Astrocyte of the hippocampus (primary cell): ENCODE measurements at regions not wholly inside any gene's neighbourhood (a gene's known extent, or its start where the extent isn't known, plus 50 kb on each side); places are given as distances from the start of the nearest gene placed in this dataset.

Experiments
- DNase-seq: peaks from one replicate; pipeline ENCODE4 v3.0.0; 2011; ENCODE audit warnings: low read depth, low spot score

DNA sequence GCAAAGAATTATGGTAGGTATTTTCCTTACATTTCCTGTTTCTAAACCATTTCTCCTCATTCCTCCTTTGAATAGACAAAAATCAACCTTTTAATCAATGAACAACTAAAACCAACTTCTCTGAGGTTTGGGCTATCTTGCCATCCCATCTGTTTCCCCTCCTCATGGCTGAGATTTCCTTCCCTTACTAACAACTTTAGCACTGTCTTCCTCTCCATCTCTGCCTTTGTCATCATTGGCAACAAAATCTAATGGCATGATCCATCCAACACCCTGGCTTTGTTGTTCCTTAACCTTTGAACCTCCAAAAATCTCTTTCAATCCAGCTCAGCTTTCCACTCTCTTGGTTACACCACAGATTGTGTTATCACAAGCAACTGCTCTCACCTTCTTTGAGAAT, 95.3 kb upstream of the FAM136A start:
- DNase-seq: no peak

GRCh38 chr2:70396612-70397011, 94.7 kb upstream of the FAM136A start:
- DNase-seq: no peak

- DNase-seq: no peak
Measured at GRCh38 chr2:70393881-70394280, 92.0 kb upstream of the FAM136A start.

- no peak for DNase-seq
Measured at GRCh38 chr2:70391988-70392387, 90.1 kb upstream of the FAM136A start.

DNA sequence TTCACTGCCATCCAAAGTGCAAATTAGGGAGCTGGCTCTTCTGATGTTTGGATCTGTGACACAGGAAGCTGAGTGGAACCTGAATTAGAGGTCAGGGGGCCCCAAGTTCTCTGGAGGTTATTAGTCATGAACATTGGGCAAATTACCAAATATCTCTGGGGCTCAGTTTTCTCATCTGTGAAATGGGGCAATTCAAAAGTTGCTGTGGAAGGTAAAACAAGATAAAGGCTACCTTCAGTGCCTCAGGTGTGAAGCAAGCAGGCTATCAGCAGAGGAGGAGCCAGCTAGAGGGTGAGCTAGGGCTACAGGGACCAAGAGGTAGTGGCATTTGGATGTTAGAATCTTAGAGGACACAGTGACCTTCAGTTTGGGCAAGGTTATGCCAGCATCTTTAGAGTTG, 89.4 kb upstream of the FAM136A start:
- no peak for DNase-seq

DNA sequence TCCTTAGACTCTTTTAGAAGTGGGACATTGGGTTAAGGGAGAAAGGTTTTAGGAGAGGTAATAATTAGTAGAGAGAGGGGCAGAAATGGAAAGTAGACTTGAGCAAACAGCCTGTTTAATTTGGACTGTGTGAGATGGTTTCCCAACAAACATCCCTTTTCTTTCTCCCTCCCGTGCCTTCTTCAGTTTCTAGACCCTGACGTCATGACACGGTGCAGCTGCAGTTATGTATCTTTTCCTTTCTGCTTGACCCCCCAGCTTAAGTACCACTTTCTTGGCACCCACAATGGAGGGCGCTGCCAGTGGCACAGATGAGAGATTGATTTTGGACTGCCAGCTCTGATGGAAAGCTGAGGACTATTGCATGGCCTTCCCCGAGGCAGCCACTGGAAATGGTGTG, 86.9 kb upstream of the FAM136A start:
- no peak for DNase-seq

- DNase-seq: no peak
Measured at GRCh38 chr2:70388128-70388527, 86.3 kb upstream of the FAM136A start.

DNA sequence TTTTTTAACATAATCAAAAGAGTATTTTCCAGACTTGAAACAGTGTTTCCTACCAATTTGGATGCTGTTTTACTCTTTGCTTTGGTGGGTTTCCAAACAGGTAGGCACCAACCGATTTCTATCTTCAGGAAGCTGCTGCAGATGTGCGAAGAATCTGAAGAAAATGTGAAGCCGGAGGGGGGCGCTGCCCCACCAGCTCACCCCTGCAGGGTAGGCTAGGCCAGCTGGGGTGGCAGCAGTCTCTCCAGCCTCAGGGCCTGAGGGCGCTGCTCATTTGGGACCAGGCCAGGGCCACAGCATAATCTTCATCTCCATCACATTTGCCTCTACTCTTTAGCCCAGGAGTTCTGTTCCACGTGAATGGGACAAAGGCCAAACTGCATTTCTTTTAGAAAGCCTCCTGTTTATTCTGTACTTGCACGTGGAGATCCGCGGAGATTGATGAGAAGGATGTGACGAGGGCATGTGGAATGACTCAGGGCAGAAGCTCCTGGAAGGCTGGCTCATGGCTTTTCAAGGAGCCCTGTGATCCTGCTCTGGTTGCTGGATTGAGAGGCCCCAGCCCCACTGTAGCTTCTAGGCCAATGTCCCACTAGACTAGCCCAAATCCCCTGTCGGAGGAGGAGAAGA, 84.2 kb upstream of the FAM136A start:
- DNase-seq: no peak

DNA sequence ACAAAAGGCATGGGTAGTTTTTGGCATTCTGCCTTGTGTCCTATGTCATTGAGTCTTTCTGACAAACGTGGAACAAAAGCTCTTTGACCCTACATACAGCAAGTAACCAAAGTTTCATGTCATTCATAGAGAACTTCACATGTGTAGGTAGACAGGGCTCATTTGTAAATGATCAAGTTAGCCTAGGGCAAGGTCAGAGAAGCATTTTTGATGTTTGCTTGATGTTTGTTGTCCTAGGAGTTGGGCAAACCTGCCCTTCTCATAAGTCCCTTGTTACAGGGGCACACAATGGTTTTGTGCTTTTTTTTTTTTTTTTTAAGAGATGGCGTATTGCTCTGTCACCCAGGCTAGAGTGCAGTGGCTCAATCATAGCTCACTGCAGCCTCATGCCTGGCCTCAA, 83.3 kb upstream of the FAM136A start:
- no peak for DNase-seq

- peak; percentile 3 for DNase-seq
Measured at GRCh38 chr2:70381821-70382220, 80.0 kb upstream of the FAM136A start.

DNA sequence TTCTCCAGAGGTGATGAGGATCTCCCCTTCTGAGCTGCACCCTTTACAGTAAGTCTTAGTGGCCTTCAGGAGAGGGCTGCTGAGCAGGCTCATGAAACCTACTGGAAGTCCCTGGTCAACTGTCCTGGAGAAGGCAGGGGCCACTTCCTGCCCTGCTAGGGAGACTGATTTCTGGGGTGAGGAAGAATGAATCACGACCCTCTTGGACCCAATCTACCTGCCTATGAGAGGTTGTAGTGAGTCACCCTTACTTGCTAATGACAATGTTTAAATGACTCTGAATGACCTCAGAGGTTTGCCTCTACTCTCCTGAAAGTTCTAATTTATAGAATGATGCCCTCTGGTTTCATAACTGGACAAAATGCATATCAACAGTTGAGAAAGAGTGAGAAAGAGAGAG, 79.4 kb upstream of the FAM136A start:
- no peak for DNase-seq

GRCh38 chr2:70380621-70381020, 78.8 kb upstream of the FAM136A start:
- no peak for DNase-seq

- no peak for DNase-seq
Measured at GRCh38 chr2:70374616-70375015, 72.7 kb upstream of the FAM136A start.

DNA sequence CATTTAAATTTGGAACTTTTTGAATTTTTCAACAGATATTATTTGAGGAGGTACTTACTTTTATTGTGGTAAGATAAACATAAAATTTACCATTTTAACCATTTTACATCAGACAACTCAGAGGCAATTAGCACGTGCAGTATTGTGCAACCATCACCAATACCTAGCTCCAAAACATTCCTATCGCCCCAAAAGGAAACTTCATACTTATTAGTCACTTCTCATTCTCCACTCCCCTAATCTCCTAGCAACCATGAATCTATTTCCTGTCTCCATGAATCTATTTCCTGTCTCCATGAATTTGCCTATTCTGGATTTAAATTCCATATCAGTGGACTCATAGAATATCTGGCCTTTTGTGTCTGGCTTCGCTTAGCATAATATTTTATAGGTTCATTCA, 69.9 kb upstream of the FAM136A start:
- peak; percentile 15 for DNase-seq

- no peak for DNase-seq
Measured at GRCh38 chr2:70369082-70369481, 67.2 kb upstream of the FAM136A start.

- no peak for DNase-seq
Measured at GRCh38 chr2:70368545-70368944, 66.7 kb upstream of the FAM136A start.

- peak; percentile 11 for DNase-seq
Measured at GRCh38 chr2:70367722-70368323, 66.0 kb upstream of the FAM136A start.

DNA sequence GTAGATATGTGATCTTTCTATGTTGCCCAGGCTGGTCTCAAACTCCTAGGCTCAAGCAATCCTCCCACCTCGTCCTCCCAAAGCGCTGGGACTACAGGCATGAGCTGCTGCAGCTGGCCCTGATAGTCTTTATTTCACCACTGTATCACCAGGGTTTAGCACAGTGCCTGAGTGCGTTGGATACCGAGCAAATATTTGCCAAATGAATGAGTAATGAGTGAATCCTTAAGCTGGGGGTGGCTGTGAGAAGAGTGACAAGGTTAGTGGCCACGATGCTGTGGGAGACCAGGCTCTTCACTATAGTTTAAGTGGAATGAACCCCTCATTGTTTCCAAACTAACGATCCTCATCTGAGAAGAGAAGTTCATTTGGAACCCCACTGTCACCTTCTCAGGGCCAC, 60.8 kb upstream of the FAM136A start:
- no peak for DNase-seq

GRCh38 chr2:70360661-70361270, 58.9 kb upstream of the FAM136A start:
- DNase-seq: no peak

- DNase-seq: peak; percentile 43
Measured at GRCh38 chr2:70357684-70358071, 55.8 kb upstream of the FAM136A start.

DNA sequence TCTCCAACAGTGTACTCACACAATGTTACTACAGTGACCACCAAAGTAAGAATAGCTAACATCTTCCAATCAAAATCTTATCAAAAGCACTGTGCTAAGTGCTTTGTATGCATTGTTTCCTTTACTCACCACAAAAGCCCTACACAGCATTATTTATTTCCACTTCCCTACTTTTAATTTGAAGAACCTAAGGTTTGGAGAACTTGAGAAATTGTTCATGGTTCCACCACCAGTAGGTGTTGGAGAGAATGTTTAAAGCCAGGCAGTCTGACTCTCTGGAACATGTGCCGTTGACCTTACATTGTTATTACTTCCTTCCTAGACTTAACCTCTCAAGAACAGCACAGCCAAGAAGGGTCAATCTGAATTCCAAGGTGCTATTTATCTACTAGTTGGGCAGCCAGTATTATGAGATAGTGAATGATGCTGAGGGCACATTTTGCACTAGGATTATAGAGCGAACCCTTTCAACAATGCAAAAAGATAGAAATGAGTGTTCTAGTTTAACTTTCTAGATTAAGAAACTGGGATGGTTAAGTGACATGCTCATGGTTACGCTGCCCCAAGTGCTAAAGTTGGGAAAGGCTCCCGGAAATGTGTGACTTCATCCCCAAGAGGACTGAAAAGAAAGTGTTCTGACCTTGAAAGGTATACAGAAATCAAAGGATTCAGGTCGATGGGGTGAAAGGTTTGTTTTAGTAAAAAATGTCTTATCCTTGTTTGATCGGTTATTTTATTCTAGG, 55.2 kb upstream of the FAM136A start:
- DNase-seq: no peak

GRCh38 chr2:70354264-70354949, 52.5 kb upstream of the FAM136A start:
- DNase-seq: no peak
